ENCODE measurements at regions not wholly inside any gene's neighbourhood (a gene's known extent, or its start where the extent isn't known, plus 50 kb on each side); places are given as distances from the start of the nearest gene placed in this dataset.

GRCh38 chr2:41600460-41600859 lies 447.4 kb upstream of the PKDCC start:
- no peaks in the 10 kb centered on the region for H3K4me1 ChIP-seq
- TF ChIP-seq CTCF (IDR thresholded peaks at IDR 0.05 in 8 of 11, conservative IDR thresholded peaks at IDR 0.05 in 3 of 11) (no peak), POLR2A (IDR thresholded peaks at IDR 0.05) (no peak), POLR2AphosphoS5 (IDR thresholded peaks at IDR 0.05) (no peak)
- no peaks in the 10 kb centered on the region for H3K9me3 ChIP-seq
- H3K27me3 ChIP-seq (replicated peaks in 1 of 7): no peaks in the 10 kb centered on the region
- intact Hi-C loops (cut with DNase I; ENCODE audit: low total_unique reads): no loop called here
- H3K4me3 ChIP-seq: no peak overlapping the region
- no peak for DNase-seq
- H3K36me3 ChIP-seq: no peaks in the 10 kb centered on the region
- H3K27ac ChIP-seq: no peak overlapping the region

- intact Hi-C loops (cut with DNase I; ENCODE audit: low total_unique reads): no loop called here
- Histone ChIP-seq H3K36me3 (no peaks in the 10 kb centered on the region), H3K27ac (no peak overlapping the region), H3K4me3 (no peak overlapping the region), H3K4me1 (no peaks in the 10 kb centered on the region), H3K27me3 (replicated peaks in 1 of 7) (no peaks in the 10 kb centered on the region), H3K9me3 (no peaks in the 10 kb centered on the region)
- DNase-seq: no peak
- WGBS, 5 donors: 63 to 80% (median 72%) methylated on average over 2 of the region's 2 CpGs
- TF ChIP-seq POLR2A (IDR thresholded peaks at IDR 0.05) (no peak), CTCF (IDR thresholded peaks at IDR 0.05 in 8 of 11, conservative IDR thresholded peaks at IDR 0.05 in 3 of 11) (no peak), POLR2AphosphoS5 (IDR thresholded peaks at IDR 0.05) (no peak)
Measured at GRCh38 chr2:41602341-41602740, 445.5 kb upstream of the PKDCC start.

DNA sequence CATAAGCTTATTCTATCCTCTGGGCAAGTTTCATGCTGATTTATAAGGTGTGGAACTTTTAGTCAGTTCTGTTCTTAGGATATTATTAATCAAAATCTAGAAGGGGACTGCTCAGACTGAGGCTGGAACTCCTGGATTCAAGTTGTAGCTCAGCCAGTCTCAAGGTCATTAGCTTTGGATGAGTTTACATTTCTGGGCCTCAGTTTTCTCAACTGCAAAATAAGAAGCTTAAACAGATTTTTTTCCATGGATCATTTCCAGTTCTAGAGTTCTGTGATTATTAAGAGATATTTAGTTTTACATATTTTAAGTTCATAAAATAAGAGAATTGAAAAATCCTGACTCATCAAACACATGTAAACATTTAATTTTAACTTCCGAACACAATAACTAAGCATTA lies 442.5 kb upstream of the PKDCC start:
- H3K27me3 ChIP-seq (replicated peaks in 1 of 7): no peaks in the 10 kb centered on the region
- intact Hi-C loops (cut with DNase I; ENCODE audit: low total_unique reads): no loop called here
- WGBS, 5 donors: 91 to 96% (median 94%) methylated on average over 1 of the region's 1 CpG
- H3K4me3 ChIP-seq: no peak overlapping the region
- H3K9me3 ChIP-seq: no peaks in the 10 kb centered on the region
- H3K36me3 ChIP-seq: no peaks in the 10 kb centered on the region
- no peaks in the 10 kb centered on the region for H3K4me1 ChIP-seq
- no peak for DNase-seq
- H3K27ac ChIP-seq: no peak overlapping the region
- TF ChIP-seq POLR2A (IDR thresholded peaks at IDR 0.05) (no peak), POLR2AphosphoS5 (IDR thresholded peaks at IDR 0.05) (no peak), CTCF (IDR thresholded peaks at IDR 0.05 in 8 of 11, conservative IDR thresholded peaks at IDR 0.05 in 3 of 11) (no peak)

DNA sequence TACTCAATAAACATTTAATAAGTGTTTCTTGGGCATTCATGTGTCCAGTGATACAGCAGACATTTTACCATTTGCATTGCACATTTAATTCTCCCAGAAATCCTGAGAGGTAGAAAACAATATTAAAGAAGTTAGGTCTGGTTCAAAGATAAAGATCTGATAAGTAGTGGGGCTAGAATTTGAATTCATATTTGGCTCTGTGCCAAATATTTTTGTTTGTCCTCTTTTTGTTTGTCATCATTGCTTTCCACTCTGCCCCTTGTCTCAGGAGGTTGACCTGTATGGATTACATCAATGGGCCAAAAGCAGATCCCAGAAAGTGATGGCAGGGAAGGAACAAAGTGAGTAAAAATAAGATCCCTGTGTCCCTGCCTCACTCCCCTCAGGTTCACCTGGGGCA lies 441.9 kb upstream of the PKDCC start:
- Histone ChIP-seq H3K27me3 (replicated peaks in 1 of 7) (no peaks in the 10 kb centered on the region), H3K27ac (no peak overlapping the region), H3K9me3 (no peaks in the 10 kb centered on the region), H3K36me3 (no peaks in the 10 kb centered on the region), H3K4me3 (no peak overlapping the region), H3K4me1 (no peaks in the 10 kb centered on the region)
- DNase-seq: no peak
- TF ChIP-seq CTCF (IDR thresholded peaks at IDR 0.05 in 8 of 11, conservative IDR thresholded peaks at IDR 0.05 in 3 of 11) (no peak), POLR2AphosphoS5 (IDR thresholded peaks at IDR 0.05) (no peak), POLR2A (IDR thresholded peaks at IDR 0.05) (no peak)
- intact Hi-C loops (cut with DNase I; ENCODE audit: low total_unique reads): no loop called here
